Medulla oblongata (tissue), 1 donor: ENCODE measurements at regions not wholly inside any gene's neighbourhood (a gene's known extent, or its start where the extent isn't known, plus 50 kb on each side); places are given as distances from the start of the nearest gene placed in this dataset.
"Not testable (repeated sequence)": the region's sequence is repeated elsewhere in the genome, so short reads cannot be mapped to it uniquely, and the experiment has no call there.

Experiments used
- DNase-seq: peaks from one replicate; pipeline ENCODE4 v3.0.0-alpha.2; 2015; ENCODE audit errors: extremely low spot score

- no peak for DNase-seq
These were observed 438.9 kb downstream of the NAV3 start for GRCh38 chr12:78269620-78270019.

GRCh38 chr12:78271546-78271945 is 440.9 kb downstream of the NAV3 start:
- DNase-seq: no peak

GRCh38 chr12:78275886-78276285 is 445.2 kb downstream of the NAV3 start:
- DNase-seq: no peak

GRCh38 chr12:78278706-78279190 is 448.1 kb downstream of the NAV3 start:
- no peak for DNase-seq

- DNase-seq: no peak
These were observed 448.9 kb downstream of the NAV3 start for GRCh38 chr12:78279567-78279966.

- not testable (repeated sequence) for DNase-seq
These were observed 450.4 kb downstream of the NAV3 start for GRCh38 chr12:78281102-78281501.

- DNase-seq: no peak
These were observed 453.7 kb downstream of the NAV3 start for GRCh38 chr12:78284417-78284816.

GRCh38 chr12:78290606-78291345 is 460.1 kb downstream of the NAV3 start:
- no peak for DNase-seq

GRCh38 chr12:78293059-78293686 is 462.5 kb downstream of the NAV3 start:
- DNase-seq: no peak

GRCh38 chr12:78301282-78301681 is 470.6 kb downstream of the NAV3 start:
- not testable (repeated sequence) for DNase-seq

- no peak for DNase-seq
These were observed 475.1 kb downstream of the NAV3 start for GRCh38 chr12:78305808-78306207.

- no peak for DNase-seq
These were observed 475.5 kb downstream of the NAV3 start for GRCh38 chr12:78306236-78306635.

- DNase-seq: no peak
These were observed 478.0 kb downstream of the NAV3 start for GRCh38 chr12:78308701-78309100.

- no peak for DNase-seq
These were observed 484.3 kb downstream of the NAV3 start for GRCh38 chr12:78315028-78315427.

GRCh38 chr12:78316136-78316535 is 485.4 kb downstream of the NAV3 start:
- DNase-seq: no peak

GRCh38 chr12:78316631-78317468 is 486.2 kb downstream of the NAV3 start:
- DNase-seq: no peak

GRCh38 chr12:78321696-78322095 is 491.0 kb downstream of the NAV3 start:
- no peak for DNase-seq

- DNase-seq: no peak
These were observed 492.5 kb downstream of the NAV3 start for GRCh38 chr12:78323226-78323625.

GRCh38 chr12:78324234-78324633 is 493.5 kb downstream of the NAV3 start:
- DNase-seq: no peak

- DNase-seq: no peak
These were observed 497.8 kb downstream of the NAV3 start for GRCh38 chr12:78328524-78328923.

GRCh38 chr12:78330131-78330530 is 499.4 kb downstream of the NAV3 start:
- DNase-seq: no peak

- DNase-seq: no peak
These were observed 500.5 kb downstream of the NAV3 start for GRCh38 chr12:78331181-78331580.
